A549 (cell line): ENCODE measurements at regions not wholly inside any gene's neighbourhood (a gene's known extent, or its start where the extent isn't known, plus 50 kb on each side); places are given as distances from the start of the nearest gene placed in this dataset.

Source experiments
- ATAC-seq, 2 experiments: fragments of 200-7000 bp in 1 of 2; fragments of >200 bp in 1 of 2; cut with Nextera tagmentation in 1 of 2; cut with Tn5 transposase in 1 of 2; 3 replicates each; pipeline versions ENCODE4 v1.8.0 to v1.9.1; 2018 to 2020; ENCODE audit warnings: mild to moderate bottlenecking in 1 of 2, moderate library complexity in 1 of 2
- CTCF ChIA-PET: fragments of 300-600 bp; sonication (Branson Sonifier 250); formaldehyde crosslinking; extraction: SDS; loops from one replicate; lab custom pipeline; 2021; ENCODE audit warnings: antibody characterized with exemption, inconsistent platforms; lab: Yijun Ruan, JAX
- POLR2A ChIA-PET: fragments of 350-600 bp; formaldehyde crosslinking; extraction: SDS; loops from one replicate; lab custom pipeline; 2021; ENCODE audit warnings: antibody characterized with exemption, inconsistent platforms; lab: Yijun Ruan, JAX
- DNase-seq, 2 experiments: peaks; one replicate each; pipeline versions ENCODE4 v3.0.0 to v3.0.0-alpha.2; 2011 to 2016; ENCODE audit warnings: low read depth in 1 of 2, low spot score in 1 of 2
- FAIRE-seq: peaks from 2 replicates; lab custom pipeline; 2011; peaks lifted over from hg19 to GRCh38; lab: Jason Lieb, UNC
- H3K27ac ChIP-seq, 2 experiments: fragments of >200 bp; sonication (Bioruptor Twin); formaldehyde crosslinking; 3 replicates each; pipeline ENCODE4 v1.5.1; 2016 to 2017
- H3K4me1 ChIP-seq: fragments of >200 bp; sonication (Bioruptor Twin); formaldehyde crosslinking; 3 replicates; pipeline ENCODE4 v1.6.1; 2016
- H3K4me2 ChIP-seq: fragments of >200 bp; sonication (Bioruptor Twin); formaldehyde crosslinking; 3 replicates; pipeline ENCODE4 v1.6.1; 2016
- H3K4me3 ChIP-seq: fragments of >200 bp; sonication (Bioruptor Twin); formaldehyde crosslinking; 3 replicates; pipeline ENCODE4 v1.5.1; 2016
- H3K9me3 ChIP-seq: fragments of >200 bp; sonication (Bioruptor Twin); formaldehyde crosslinking; 3 replicates; pipeline ENCODE4 v1.6.1; 2016
- BCL3 ChIP-seq: fragments of >200 bp; sonication (Bioruptor Twin); formaldehyde crosslinking; IDR thresholded peaks from 3 replicates; pipeline ENCODE4 v1.6.1; 2016
- CBX8 ChIP-seq: fragments of 200-600 bp; sonication (generic); IDR thresholded peaks from 2 replicates; pipeline ENCODE4 v1.6.1; 2016
- CHD4 ChIP-seq: fragments of 200-600 bp; sonication (generic); IDR thresholded peaks from 2 replicates; pipeline ENCODE4 v1.6.1; 2016; ENCODE audit warnings: antibody characterized with exemption, mild to moderate bottlenecking, borderline replicate concordance
- CTCF ChIP-seq: fragments of >200 bp; sonication (Bioruptor Twin); formaldehyde crosslinking; IDR thresholded peaks from 3 replicates; pipeline ENCODE4 v1.5.1; 2016
- EHF ChIP-seq: fragments of 250-450 bp; sonication (Bioruptor Pico); IDR thresholded peaks from 2 replicates; pipeline ENCODE4 v1.5.0; 2020; ENCODE audit warnings: mild to moderate bottlenecking
- EHMT2 ChIP-seq: fragments of 200-600 bp; sonication (generic); IDR thresholded peaks from 2 replicates; pipeline ENCODE4 v1.6.1; 2016; ENCODE audit warnings: antibody characterized with exemption, low read depth, mild to moderate bottlenecking, moderate library complexity
- HEYL ChIP-seq: fragments of 250-450 bp; sonication (Bioruptor Pico); IDR thresholded peaks from 2 replicates; pipeline ENCODE4 v1.8.0; 2021; ENCODE audit warnings: mild to moderate bottlenecking, moderate library complexity
- MAZ ChIP-seq: fragments of 150-350 bp; IDR thresholded peaks from 2 replicates; pipeline ENCODE4 v1.6.1; 2014; ENCODE audit warnings: antibody characterized with exemption, low read depth, low read length, borderline replicate concordance
- NPAS2 ChIP-seq: fragments of 250-450 bp; sonication (Bioruptor Pico); IDR thresholded peaks from 2 replicates; pipeline ENCODE4 v1.8.0; 2022; ENCODE audit warnings: mild to moderate bottlenecking, moderate library complexity, borderline replicate concordance
- POLR2A ChIP-seq: IDR thresholded peaks from 2 replicates; pipeline ENCODE4 v1.6.1; 2012; ENCODE audit warnings: mild to moderate bottlenecking, low read length
- REST ChIP-seq: fragments of 200-600 bp; sonication (generic); IDR thresholded peaks from 2 replicates; pipeline ENCODE4 v1.6.1; 2016; ENCODE audit warnings: antibody characterized with exemption, mild to moderate bottlenecking, moderate library complexity
- RFX5 ChIP-seq: fragments of 450-650 bp; IDR thresholded peaks from 2 replicates; pipeline ENCODE4 v1.7.1; 2014; ENCODE audit warnings: antibody characterized with exemption, mild to moderate bottlenecking, moderate library complexity
- USF2 ChIP-seq: fragments of 450-650 bp; IDR thresholded peaks from 2 replicates; pipeline ENCODE4 v1.6.1; 2014; ENCODE audit warnings: antibody characterized with exemption
- ZSCAN20 ChIP-seq: fragments of 250-450 bp; sonication (Bioruptor Pico); IDR thresholded peaks from 2 replicates; pipeline ENCODE4 v1.8.0; 2022; ENCODE audit warnings: mild to moderate bottlenecking, moderate library complexity
- WGBS: methylation state at CpG from one replicate; pipeline ENCODE4 v1.1.6; 2017; ENCODE audit errors: missing lambda C conversion rate; 5-methylcytosine and 5-hydroxymethylcytosine counted together
- TF ChIP-seq, protein P1 (sequence below): fragments of 250-450 bp; sonication (Bioruptor Pico); IDR thresholded peaks from 2 replicates; pipeline ENCODE4 v1.5.0; 2020; ENCODE audit warnings: low read depth, mild to moderate bottlenecking, moderate library complexity
- TF ChIP-seq, protein P2 (sequence below): fragments of 250-450 bp; sonication (Bioruptor Pico); IDR thresholded peaks from 2 replicates; pipeline ENCODE4 v1.5.0; 2021; ENCODE audit warnings: mild to moderate bottlenecking, moderate library complexity, borderline replicate concordance

DNA sequence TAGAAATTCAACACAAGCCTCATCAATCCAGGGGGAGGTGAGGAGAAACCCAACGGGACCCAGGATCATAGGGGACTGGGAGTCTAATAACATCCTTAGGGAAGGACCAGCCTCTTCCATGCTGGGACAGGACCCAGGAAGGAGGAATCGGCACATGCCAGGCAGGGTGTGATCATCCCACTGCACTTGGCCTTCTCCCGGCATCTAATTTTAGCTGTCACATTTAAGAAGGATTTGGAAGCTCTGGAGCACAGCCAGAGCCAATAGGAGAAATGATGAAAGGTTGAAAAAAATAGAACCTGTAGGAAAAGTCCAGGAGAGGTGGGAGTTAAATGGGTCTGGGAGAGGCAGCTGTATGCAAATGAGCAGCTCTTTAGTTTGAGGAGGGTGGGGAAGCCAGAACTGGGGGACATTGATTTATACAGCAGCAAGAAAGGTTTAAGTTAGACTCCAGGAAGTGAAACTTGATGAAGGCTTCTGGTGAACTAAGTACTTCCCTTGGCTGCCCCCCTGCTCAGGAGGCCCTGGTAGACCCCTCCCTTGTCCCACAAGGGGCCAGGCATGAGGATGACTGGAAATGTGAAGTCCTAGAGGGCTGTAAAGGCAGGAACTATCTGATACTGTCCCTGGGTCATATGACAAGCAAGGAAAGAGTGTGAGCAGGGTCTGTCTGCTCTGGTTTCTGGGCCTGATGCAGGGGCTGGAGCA, 260.3 kb downstream of the LRFN2 start:
- Histone ChIP-seq H3K4me2 (no peak overlapping the region), H3K9me3 (no peaks in the 10 kb centered on the region), H3K4me1 (no peaks in the 10 kb centered on the region), H3K4me3 (no peak overlapping the region), H3K27ac (no peak overlapping the region)
- ATAC-seq (no peak), FAIRE-seq (no peak), DNase-seq (no peak)
- POLR2A ChIA-PET = no interaction called here
- WGBS = 17% methylated on average over 3 of the region's 3 CpGs
- TF ChIP-seq, protein P1, sequence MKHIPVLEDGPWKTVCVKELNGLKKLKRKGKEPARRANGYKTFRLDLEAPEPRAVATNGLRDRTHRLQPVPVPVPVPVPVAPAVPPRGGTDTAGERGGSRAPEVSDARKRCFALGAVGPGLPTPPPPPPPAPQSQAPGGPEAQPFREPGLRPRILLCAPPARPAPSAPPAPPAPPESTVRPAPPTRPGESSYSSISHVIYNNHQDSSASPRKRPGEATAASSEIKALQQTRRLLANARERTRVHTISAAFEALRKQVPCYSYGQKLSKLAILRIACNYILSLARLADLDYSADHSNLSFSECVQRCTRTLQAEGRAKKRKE (CRISPR knock-in tag) = no peak
- no peak for TF ChIP-seq REST
- TF ChIP-seq CHD4 = no peak
- TF ChIP-seq NPAS2 = no peak
- TF ChIP-seq MAZ = no peak
- TF ChIP-seq, protein P2, sequence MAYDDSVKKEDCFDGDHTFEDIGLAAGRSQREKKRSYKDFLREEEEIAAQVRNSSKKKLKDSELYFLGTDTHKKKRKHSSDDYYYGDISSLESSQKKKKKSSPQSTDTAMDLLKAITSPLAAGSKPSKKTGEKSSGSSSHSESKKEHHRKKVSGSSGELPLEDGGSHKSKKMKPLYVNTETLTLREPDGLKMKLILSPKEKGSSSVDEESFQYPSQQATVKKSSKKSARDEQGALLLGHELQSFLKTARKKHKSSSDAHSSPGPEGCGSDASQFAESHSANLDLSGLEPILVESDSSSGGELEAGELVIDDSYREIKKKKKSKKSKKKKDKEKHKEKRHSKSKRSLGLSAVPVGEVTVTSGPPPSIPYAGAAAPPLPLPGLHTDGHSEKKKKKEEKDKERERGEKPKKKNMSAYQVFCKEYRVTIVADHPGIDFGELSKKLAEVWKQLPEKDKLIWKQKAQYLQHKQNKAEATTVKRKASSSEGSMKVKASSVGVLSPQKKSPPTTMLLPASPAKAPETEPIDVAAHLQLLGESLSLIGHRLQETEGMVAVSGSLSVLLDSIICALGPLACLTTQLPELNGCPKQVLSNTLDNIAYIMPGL = no peak
- TF ChIP-seq HEYL (CRISPR knock-in tag) = no peak
- no peak for TF ChIP-seq ZSCAN20 (CRISPR knock-in tag)
- no peak for TF ChIP-seq CBX8
- TF ChIP-seq POLR2A = no peak
- no peak for TF ChIP-seq EHMT2
- TF ChIP-seq CTCF = no peak
- TF ChIP-seq BCL3 = no peak
- no peak for TF ChIP-seq USF2
- no peak for TF ChIP-seq RFX5
- TF ChIP-seq EHF = no peak
- CTCF ChIA-PET = interaction anchor here (0.6 to 3.1 kb wide), 2 partner anchors 40 to 701 kb away, joined by 3 to 7 read pairs; no protein-coding TSS in a partner anchor
